ENCODE measurements at regions not wholly inside any gene's neighbourhood (a gene's known extent, or its start where the extent isn't known, plus 50 kb on each side); places are given as distances from the start of the nearest gene placed in this dataset.
A peak's percentile ranks its signal among the peaks of the same experiment; 100 is the strongest.
"Not testable (repeated sequence)": the region's sequence is repeated elsewhere in the genome, so short reads cannot be mapped to it uniquely, and the experiment has no call there.

DNA sequence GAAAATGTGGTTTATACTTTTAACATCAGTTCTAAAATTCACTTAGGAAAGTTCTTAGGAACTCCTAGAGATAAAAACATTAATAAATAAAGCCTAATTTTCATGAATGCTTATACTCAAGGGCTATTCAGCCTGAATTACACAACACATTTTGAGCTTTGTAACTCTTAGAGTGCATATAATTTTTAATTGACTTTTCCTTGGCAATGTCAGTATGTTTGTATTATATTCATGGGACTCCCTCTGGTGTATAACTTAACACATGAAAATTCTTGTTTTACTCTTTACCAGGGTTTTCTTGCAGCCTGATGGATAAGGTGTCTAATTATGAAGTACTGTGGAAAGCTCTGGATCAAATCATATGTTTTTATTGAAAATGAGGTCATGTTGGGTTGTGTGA lies 150.6 kb upstream of the HMGA2 start:
- no peaks in the 10 kb centered on the region for H3K27me3 ChIP-seq (ENCODE audit: low read depth)
- no peak for DNase-seq
- no peak overlapping the region for H3K4me3 ChIP-seq
- TF ChIP-seq, protein P1, sequence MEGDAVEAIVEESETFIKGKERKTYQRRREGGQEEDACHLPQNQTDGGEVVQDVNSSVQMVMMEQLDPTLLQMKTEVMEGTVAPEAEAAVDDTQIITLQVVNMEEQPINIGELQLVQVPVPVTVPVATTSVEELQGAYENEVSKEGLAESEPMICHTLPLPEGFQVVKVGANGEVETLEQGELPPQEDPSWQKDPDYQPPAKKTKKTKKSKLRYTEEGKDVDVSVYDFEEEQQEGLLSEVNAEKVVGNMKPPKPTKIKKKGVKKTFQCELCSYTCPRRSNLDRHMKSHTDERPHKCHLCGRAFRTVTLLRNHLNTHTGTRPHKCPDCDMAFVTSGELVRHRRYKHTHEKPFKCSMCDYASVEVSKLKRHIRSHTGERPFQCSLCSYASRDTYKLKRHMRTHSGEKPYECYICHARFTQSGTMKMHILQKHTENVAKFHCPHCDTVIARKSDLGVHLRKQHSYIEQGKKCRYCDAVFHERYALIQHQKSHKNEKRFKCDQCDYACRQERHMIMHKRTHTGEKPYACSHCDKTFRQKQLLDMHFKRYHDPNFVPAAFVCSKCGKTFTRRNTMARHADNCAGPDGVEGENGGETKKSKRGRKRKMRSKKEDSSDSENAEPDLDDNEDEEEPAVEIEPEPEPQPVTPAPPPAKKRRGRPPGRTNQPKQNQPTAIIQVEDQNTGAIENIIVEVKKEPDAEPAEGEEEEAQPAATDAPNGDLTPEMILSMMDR (IDR thresholded peaks at IDR 0.05; ENCODE audit: borderline replicate concordance), result peak; percentile 41
- no peaks in the 10 kb centered on the region for H3K9me3 ChIP-seq (replicated peaks)
- H3K4me1 ChIP-seq, result no peaks in the 10 kb centered on the region
- no peak overlapping the region for H3K27ac ChIP-seq (replicated peaks)
- no peaks in the 10 kb centered on the region for H3K36me3 ChIP-seq
- intact Hi-C loops (cut with micrococcal nuclease), result no loop called here

DNA sequence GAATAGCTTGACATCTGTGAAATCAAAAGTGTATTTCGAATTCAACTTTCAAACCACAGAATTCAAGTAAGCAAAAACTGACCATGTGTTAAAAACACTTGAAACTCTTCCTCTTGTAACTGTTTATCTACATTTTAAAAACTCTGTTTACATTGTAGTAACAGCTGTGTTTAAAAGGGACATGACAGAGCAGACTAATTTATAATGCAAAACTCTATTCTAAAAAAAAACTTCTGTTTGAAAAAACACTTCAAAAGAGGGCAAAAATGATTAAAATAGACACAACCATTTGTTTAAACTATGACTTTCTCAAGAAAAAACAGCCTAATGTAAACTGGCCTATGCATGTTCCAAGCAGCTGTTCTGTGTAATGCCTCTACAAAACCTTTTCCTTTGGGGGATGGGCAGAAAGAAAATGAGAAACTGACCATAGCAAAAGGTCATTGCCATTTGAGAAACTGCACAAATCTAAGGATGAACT lies 149.1 kb upstream of the HMGA2 start:
- Histone ChIP-seq H3K4me3 (no peak overlapping the region), H3K4me1 (no peaks in the 10 kb centered on the region), H3K27me3 (ENCODE audit: low read depth) (no peaks in the 10 kb centered on the region), H3K27ac (replicated peaks) (no peak overlapping the region), H3K36me3 (no peaks in the 10 kb centered on the region), H3K9me3 (replicated peaks) (no peaks in the 10 kb centered on the region)
- intact Hi-C loops (cut with micrococcal nuclease), result no loop called here
- DNase-seq, result no peak
- TF ChIP-seq, protein P1 (IDR thresholded peaks at IDR 0.05; ENCODE audit: borderline replicate concordance), result no peak

DNA sequence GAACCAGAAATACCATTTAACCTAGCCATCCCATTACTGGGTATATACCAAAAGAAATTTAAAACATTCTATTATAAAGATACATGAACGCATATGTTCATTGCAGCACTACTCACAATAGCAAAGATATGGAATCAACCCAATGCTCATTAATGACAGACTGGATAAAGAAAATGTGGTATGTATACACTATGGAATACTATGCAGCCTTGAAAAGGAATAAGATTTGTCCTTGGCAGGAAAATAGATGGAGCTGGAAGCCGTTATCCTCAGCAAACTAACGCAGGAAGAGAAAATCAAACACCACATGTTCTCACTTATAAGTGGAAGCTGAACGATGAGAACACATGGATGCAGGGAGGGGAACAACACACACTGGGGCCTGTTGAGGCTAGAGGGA lies 146.1 kb upstream of the HMGA2 start:
- H3K36me3 ChIP-seq; intact Hi-C loops (cut with micrococcal nuclease); H3K27me3 ChIP-seq (ENCODE audit: low read depth); DNase-seq; H3K4me1 ChIP-seq; H3K9me3 ChIP-seq (replicated peaks); H3K27ac ChIP-seq (replicated peaks); H3K4me3 ChIP-seq: not testable (repeated sequence)

DNA sequence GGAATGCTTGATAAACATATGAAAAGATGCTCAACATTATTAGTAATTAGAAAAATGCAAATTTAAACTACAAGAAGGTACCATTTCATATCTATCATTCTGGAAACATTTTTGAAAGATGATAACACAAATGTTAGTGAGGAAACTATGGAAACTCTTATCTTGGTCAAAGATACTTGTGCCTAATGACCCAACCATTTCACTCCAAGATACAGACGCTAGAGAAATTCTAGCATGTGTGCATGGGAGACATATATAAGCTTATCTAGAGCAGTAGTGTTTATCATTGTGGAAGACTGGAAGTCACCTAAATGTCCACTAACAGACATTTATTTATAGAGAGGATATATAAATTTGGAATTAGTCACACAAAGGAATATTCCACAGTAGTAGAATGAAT lies 143.1 kb upstream of the HMGA2 start:
- TF ChIP-seq, protein P1 (IDR thresholded peaks at IDR 0.05; ENCODE audit: borderline replicate concordance), result no peak
- Histone ChIP-seq H3K9me3 (replicated peaks) (no peaks in the 10 kb centered on the region), H3K4me1 (no peaks in the 10 kb centered on the region), H3K27ac (replicated peaks) (no peak overlapping the region), H3K36me3 (no peaks in the 10 kb centered on the region), H3K4me3 (no peak overlapping the region), H3K27me3 (ENCODE audit: low read depth) (no peaks in the 10 kb centered on the region)
- intact Hi-C loops (cut with micrococcal nuclease), result no loop called here
- DNase-seq, result no peak

DNA sequence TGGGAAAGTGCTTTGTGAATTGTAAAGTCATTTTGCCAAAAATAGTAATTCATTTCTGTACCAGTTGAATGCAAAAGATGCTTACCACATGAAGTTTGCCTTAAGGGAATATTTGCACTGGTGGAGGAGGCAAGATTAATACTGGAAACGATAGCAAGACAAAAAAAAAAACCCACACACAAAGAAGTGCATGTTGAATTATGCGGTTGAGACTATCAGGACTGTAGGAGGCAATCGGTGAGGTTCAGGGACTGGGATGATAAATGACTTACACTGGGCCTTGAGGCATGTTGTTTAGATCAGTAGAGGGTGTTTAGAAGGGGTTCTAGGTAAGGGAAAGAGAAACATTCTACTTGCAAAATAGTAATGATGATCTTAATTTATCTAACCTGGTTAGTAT lies 142.2 kb upstream of the HMGA2 start:
- Histone ChIP-seq H3K4me3 (no peak overlapping the region), H3K36me3 (no peaks in the 10 kb centered on the region), H3K9me3 (replicated peaks) (no peaks in the 10 kb centered on the region), H3K27ac (replicated peaks) (no peak overlapping the region), H3K27me3 (ENCODE audit: low read depth) (no peaks in the 10 kb centered on the region), H3K4me1 (no peaks in the 10 kb centered on the region)
- no peak for DNase-seq
- TF ChIP-seq, protein P1 (IDR thresholded peaks at IDR 0.05; ENCODE audit: borderline replicate concordance), result no peak
- intact Hi-C loops (cut with micrococcal nuclease), result no loop called here

DNA sequence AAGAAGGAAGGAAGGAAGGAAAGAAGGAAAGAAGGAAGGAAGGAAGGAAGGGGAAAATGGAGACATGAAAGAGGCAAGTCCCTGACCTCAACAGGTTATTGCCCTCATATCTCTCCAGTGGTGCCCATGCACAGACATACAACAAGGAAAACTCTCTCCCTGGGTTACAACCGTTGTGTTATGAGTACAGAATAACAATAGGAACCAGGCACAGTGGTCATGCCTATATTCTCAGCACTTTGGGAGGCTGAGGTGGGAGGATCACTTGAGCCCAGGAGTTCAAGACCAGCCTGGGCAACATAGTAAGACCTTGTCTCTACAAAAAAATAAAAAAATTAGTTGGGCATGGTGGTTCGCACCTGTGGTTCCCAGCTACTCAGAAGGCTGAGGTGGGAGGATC lies 139.4 kb upstream of the HMGA2 start:
- Histone ChIP-seq H3K4me1 (no peaks in the 10 kb centered on the region), H3K4me3 (no peak overlapping the region), H3K27ac (replicated peaks) (no peak overlapping the region), H3K36me3 (no peaks in the 10 kb centered on the region), H3K9me3 (replicated peaks) (no peaks in the 10 kb centered on the region), H3K27me3 (ENCODE audit: low read depth) (no peaks in the 10 kb centered on the region)
- TF ChIP-seq, protein P1 (IDR thresholded peaks at IDR 0.05; ENCODE audit: borderline replicate concordance), result no peak
- DNase-seq, result no peak
- intact Hi-C loops (cut with micrococcal nuclease), result no loop called here

Data from left ventricle myocardium inferior (tissue), 1 donor.